Activated CD4-positive, alpha-beta T cell treated with anti-CD3 and anti-CD28 coated beads, Interleukin-2, amount 50 U/mL, for 4 hours (primary cell): ENCODE measurements at regions not wholly inside any gene's neighbourhood (a gene's known extent, or its start where the extent isn't known, plus 50 kb on each side); places are given as distances from the start of the nearest gene placed in this dataset.

Experiments
- DNase-seq, 2 experiments: peaks; one replicate each; pipeline ENCODE4 v3.0.0-alpha.2; 2020

DNA sequence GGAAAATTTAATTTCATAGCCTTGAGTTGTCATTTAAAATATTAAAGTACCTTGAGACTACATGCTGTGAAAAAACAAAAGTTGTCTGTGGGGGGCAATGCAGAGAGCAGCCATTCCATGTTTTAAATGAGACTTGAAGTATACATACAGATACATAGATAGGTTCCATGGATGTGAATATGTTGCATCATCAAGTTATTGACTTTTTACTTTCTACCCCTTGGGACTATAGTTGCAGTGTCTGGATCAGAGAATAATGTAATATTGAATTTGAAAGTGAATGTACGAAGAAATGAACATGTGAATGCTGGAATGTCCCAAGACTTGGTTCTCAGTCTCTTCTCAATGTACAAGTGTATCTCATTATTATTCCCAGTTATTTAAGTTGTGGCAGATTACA is 751.0 kb downstream of the MRPL39 start:
- DNase-seq: no peak

DNA sequence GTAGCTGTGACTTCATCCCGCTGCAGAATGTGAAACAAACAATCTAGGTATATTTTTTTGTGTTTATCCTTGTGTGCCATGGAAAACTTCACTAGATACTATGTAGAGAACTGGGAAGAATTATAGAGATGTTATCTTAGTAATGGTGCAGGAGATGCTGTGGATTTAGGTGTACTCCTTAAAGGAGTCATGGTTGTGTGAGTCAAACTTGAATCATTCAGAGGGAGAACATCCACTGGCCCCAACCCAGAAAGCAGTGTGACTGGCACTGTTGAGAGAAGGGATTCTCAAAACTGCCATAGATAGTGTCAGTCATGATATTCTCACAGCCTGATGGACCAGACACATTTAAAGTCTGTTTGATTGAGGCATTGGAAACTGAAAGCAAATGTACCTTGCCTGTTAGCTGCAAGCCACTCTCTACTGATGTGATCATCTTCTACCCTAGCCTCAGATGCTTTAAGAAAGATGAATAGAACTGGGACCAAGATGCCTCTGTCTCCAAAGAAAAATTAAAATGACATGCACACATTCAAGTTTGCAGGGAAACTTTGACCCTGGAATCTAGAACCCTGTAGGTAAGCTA is 754.6 kb downstream of the MRPL39 start:
- no peak for DNase-seq

GRCh38 chr21:24850121-24850520 is 757.2 kb downstream of the MRPL39 start:
- DNase-seq: no peak

- no peak for DNase-seq
Measured at GRCh38 chr21:24844671-24845070, 762.6 kb downstream of the MRPL39 start.

DNA sequence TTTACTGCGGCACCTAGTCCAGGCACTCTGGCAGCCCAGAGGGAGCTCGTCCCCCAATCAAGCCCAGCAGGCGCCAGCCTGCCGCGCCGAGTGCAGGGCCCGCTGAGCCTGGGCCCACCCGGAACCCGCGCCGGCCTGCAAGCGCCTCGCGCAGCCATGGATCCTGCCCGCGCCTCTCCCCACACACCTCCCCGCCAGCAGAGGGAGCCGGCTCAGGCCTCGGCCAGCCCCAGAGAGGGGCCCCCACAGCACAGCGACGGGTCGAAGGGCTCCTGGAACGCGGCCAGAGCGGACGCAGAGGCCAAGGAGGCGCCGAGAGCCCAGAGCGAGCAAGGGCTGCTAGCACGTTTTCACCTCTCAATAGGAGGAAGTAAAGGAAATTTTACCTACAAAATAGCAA is 767.0 kb downstream of the MRPL39 start:
- DNase-seq: no peak

GRCh38 chr21:24832961-24833360 is 774.3 kb downstream of the MRPL39 start:
- DNase-seq: no peak

DNA sequence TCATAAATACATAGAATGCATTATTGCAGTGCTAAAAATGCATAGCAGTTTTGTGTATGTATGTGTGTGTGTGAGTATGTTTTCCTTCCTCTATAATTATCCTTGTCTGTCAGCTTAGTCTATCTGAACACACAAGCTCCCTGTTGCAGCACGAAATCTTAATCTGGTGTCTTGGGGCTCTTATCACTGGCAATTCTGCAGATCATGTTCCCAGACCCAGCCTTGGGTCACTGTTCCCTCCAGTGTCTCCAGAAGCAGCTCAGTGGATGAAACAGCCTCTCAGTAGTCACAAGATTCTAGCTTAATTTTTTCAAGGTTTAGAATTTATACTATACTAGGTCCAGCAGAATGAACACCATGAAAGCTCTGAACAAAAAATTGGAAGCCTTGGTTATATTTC is 777.9 kb downstream of the MRPL39 start:
- DNase-seq: no peak

DNA sequence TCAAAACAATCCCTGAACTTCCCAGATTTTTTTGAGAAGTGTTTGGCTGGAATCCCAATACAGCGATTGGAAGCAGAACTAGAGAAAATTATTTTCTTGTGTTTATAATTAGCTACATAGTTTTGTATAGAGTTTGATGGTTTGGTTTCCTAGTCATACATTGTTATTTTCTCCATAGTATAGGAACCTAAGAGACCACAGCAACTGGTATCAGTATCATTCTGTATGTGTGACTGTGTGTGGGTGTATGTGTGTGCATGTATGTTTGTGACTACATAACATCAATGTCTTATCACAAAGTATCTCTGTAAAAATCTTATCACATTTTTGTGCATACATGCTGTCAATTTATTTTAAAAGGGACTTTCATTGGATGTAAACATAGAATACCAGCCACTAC is 780.5 kb downstream of the MRPL39 start:
- no peak for DNase-seq

- no peak for DNase-seq
Measured at GRCh38 chr21:24825348-24825747, 781.9 kb downstream of the MRPL39 start.

- DNase-seq: no peak
Measured at GRCh38 chr21:24824209-24824608, 783.1 kb downstream of the MRPL39 start.

DNA sequence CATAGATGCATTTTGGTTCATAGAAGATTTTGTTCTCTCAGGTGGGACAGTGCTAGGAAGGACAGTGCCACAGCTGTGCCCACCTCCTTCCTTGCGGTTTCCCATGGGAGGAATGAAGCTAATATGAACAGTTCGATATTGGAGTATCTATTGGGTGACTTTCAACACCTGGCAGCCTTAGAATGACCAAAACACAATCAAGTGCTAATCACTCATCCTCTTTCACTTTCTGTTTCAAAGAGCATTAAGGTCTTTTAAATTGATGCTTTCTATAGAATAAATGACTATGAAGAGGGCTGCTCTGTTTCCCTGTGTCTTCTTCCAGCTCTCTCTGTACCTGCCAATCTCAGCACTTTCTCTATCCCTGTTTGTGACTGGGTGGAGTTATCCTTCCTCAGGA is 784.0 kb downstream of the MRPL39 start:
- no peak for DNase-seq

GRCh38 chr21:24785033-24785432 is 822.2 kb downstream of the MRPL39 start:
- DNase-seq: no peak

DNA sequence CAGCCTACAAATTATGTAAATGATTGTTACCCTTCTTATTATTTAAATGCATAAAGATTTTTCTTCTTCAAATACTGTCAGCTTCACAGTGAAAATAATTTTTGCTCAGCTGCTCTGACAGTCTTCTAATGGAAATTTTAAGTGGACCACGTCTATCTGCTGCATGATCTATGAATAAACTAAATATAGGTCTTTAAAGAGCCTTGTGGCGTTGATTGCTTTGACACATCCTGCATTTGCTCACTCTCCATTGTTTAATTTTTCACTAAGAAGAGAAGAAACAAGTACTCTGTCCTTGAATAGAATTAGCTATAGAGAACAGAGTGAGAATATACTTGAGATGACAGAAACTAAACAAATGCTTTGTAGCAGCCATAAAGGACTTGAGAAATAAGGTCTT is 826.1 kb downstream of the MRPL39 start:
- no peak for DNase-seq

GRCh38 chr21:24759348-24760075 is 847.8 kb downstream of the MRPL39 start:
- DNase-seq: no peak

DNA sequence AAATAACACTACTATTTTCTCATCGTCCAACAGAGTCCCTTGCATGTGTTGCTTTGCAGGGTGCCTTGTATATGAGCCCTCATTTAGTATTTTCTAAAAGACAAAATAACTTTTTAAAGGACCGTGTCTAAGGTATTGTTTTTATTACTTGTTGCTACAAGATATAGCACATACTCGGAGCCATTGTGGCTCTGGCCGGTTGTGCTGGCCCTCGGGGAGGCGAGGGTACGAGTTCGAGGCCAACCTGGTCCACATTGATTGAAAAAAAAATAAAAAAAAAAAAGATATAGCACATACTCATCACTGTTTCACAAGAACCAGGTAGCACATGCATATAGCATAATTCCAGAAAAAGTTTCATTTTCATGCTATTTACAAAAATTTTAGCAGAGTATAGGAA is 869.2 kb downstream of the MRPL39 start:
- no peak for DNase-seq

DNA sequence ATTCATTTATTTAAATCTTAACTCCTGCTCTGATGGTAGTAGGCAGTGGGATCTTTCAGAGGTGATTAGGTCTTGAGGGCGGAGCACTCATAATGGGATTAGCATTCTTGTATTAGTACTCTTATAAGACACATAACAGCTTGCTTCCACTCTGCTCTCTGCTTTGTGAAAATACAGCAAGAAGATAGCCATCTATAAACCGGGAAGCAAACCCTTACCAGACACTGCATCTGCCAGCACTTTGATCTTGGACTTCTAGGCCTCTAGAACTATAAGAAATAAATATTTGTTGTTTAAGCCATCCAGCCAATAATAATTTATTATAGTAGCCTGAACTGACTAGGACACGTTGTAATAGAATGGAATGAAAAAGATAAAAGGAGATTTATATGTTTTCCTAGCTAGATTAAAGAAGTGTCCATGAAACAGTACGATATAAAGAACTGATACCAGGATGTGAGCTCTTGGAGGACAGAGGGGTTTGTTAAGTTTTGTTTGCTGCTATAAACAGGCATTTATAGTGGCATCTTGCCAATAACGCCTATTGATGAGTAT is 869.9 kb downstream of the MRPL39 start:
- no peak for DNase-seq

- DNase-seq: no peak
Measured at GRCh38 chr21:24730661-24731060, 876.6 kb downstream of the MRPL39 start.

GRCh38 chr21:24729568-24729967 is 877.7 kb downstream of the MRPL39 start:
- no peak for DNase-seq

DNA sequence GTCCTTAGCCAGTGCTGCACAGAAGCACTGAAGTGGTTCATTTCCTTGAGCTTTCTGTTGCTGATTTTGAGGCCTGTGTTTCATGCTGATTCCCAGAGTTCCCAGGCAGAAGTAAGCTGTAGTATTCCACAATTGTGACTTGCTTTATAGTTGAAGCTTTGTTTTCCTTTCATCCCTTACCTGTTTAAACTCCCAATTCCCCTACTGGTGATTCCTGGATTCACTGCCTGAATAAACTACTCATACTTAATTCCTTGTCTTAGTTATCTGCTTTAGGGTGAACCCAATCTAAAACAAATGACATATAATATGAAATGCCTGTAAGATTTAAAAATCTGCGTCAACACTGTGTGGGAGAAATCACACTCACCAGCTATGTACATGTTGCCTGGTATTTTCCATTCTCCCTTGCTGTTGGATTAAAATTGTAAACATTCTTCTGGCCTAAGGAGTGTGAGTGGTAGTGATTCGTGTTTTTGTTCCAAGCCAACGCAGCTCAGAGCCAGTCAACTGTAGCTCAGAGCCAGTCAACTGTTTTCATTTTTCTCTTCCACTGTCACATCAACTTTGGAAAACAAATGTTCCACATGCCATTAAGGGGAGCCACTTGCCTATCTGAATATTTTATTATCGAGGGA is 879.4 kb downstream of the MRPL39 start:
- no peak for DNase-seq

DNA sequence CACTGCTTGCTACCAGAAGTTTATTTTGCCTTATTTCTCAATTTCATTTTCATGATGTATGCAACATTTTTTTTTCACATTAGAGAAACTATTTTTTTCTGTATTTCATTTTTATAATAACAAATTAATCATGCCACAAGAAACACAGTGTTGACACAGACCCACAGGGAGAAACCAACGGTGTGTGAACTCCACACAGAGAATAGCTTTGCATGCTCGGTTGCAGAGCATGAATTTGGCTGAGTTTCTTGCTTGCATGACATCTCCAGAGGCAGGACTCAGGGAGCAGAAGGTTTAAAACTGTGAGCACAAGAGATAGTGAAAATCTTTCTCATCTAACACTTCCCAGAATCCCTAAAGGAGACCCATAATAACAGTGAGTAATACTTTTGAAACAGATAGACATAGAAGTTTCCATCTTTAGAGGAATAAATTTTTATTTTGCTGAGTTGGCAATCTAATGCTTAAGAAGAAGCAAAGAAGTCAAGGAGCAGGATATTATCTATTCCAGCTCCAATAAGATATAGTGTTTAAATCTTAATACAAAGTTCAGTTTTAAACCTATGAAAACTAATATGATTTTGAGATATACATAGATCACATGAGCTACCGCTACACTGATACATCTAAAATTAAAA is 890.9 kb downstream of the MRPL39 start:
- DNase-seq: no peak

DNA sequence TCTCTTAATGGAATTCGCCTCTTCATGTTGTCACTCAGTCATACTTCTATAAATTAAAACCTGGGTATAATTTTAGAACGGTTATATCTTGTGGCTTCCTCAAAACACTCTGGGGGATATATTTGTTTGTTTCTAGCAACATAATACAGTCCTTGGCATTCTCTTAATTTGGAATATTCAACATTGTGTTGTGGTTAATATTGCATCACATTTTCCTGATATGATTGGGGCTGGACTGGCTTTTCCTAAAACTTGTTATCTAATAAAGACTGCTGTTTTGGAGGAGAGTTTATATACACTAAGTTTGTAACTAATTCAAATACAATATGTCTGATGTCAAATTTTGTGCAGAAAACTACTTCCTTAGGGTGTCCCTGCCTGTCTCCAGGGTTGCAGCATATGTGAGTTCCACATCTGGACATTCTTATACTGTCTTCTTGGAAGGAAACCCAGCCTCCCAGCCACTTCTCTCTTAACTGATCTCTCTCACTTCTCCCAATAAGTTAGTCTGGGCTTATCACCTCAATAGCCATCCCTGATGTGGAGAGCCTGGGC is 892.6 kb downstream of the MRPL39 start:
- no peak for DNase-seq

DNA sequence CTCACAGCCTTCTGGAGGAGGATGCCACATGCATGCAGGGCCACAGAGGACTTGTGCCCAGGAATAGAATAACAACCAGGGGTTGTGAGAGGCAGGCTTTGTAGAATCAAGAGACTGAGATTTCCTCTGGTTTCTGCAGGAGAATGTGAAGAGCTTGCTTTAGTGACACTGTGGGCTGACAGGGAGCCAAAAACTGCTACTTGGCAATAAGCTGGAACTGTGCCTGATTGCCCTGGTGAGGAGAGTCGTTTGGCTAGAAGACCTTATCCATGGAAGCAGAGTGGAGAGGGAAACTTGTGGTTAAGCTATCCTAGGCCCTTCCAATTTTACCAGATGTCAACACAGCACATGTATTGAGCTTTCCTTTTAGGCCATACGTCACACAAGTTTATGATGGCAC is 902.1 kb downstream of the MRPL39 start:
- no peak for DNase-seq

- DNase-seq: no peak
Measured at GRCh38 chr21:24693779-24694178, 913.5 kb downstream of the MRPL39 start.
